ENCODE measurements at regions not wholly inside any gene's neighbourhood (a gene's known extent, or its start where the extent isn't known, plus 50 kb on each side); places are given as distances from the start of the nearest gene placed in this dataset.

GRCh38 chr1:178973652-178974101 lies 52.0 kb upstream of the FAM20B start:
- Histone ChIP-seq H3K9me3 (replicated peaks; ENCODE audit: control insufficient read depth, low read depth, low read length) (peaks cover 22% of the 10 kb centered on the region), H3K36me3 (ENCODE audit: control insufficient read depth, insufficient read depth, low read length) (no peaks in the 10 kb centered on the region), H3K4me3 (ENCODE audit: low read length) (no peak overlapping the region), H3K4me1 (ENCODE audit: control insufficient read depth, insufficient read depth, low read length) (peaks cover 18% of the 10 kb centered on the region), H3K27me3 (ENCODE audit: control insufficient read depth, insufficient read depth, low read length) (no peaks in the 10 kb centered on the region), H3K27ac (ENCODE audit: low read length) (peak overlapping the region; percentile 88)
- 20% methylated on average over 1 of the region's 4 CpGs for WGBS (ENCODE audit: insufficient coverage)
- DNase-seq: peak; percentile 98
